ENCODE measurements at regions not wholly inside any gene's neighbourhood (a gene's known extent, or its start where the extent isn't known, plus 50 kb on each side); places are given as distances from the start of the nearest gene placed in this dataset.

GRCh38 chr11:28463826-28464225 lies 355.6 kb downstream of the METTL15 start:
- TF ChIP-seq CTCF (conservative IDR thresholded peaks at IDR 0.05; ENCODE audit: low read depth, low read length) (no peak), EZH2 (IDR thresholded peaks at IDR 0.05; ENCODE audit: low read length, unreplicated experiment) (no peak)
